CD4-positive, alpha-beta T cell (primary cell): ENCODE measurements at regions not wholly inside any gene's neighbourhood (a gene's known extent, or its start where the extent isn't known, plus 50 kb on each side); places are given as distances from the start of the nearest gene placed in this dataset.

Experiments used
- ATAC-seq: fragments of 200-7000 bp; cut with Tn5 transposase; one replicate; pipeline ENCODE4 v1.10.0; 2022; ENCODE audit warnings: mild to moderate bottlenecking; ENCODE audit not compliant: poor library complexity
- CTCF ChIA-PET: fragments of 350-600 bp; sonication (Branson Sonifier 250); formaldehyde crosslinking; loops from one replicate; lab custom pipeline; 2021; ENCODE audit warnings: antibody characterized with exemption, inconsistent platforms; lab: Charles Lee
- POLR2A ChIA-PET: fragments of 350-600 bp; sonication (Branson Sonifier 250); formaldehyde crosslinking; loops from one replicate; lab custom pipeline; 2021; ENCODE audit warnings: antibody characterized with exemption, inconsistent platforms; lab: Charles Lee
- DNase-seq, 14 experiments: peaks; one replicate each; pipeline ENCODE4 v3.0.0-alpha.2; 2013 to 2020; ENCODE audit warnings: mixed read lengths in 2 of 14
- H3K27ac ChIP-seq, 2 donors: one replicate each; pipeline versions ENCODE4 v1.5.1 to v1.7.0; 2013; ENCODE audit warnings: low read length in 2 of 2, low read depth in 1 of 2, mild to moderate bottlenecking in 1 of 2
- H3K27me3 ChIP-seq, 2 experiments: 1 replicate in 1 of 2; 2 replicates in 1 of 2; pipeline versions ENCODE4 v1.6.1 to v1.7.0; 2013; ENCODE audit warnings: low read length in 2 of 2, control low read depth in 1 of 2, mild to moderate bottlenecking in 1 of 2, moderate library complexity in 1 of 2; ENCODE audit not compliant: insufficient read depth in 2 of 2, control insufficient read depth in 1 of 2
- H3K36me3 ChIP-seq: one replicate; pipeline ENCODE4 v1.6.1; 2013; ENCODE audit warnings: low read length, control low read depth; ENCODE audit not compliant: insufficient read depth
- H3K4me1 ChIP-seq: one replicate; pipeline ENCODE4 v1.6.1; 2013; ENCODE audit warnings: low read length, control low read depth; ENCODE audit not compliant: insufficient read depth
- H3K4me3 ChIP-seq: one replicate; pipeline ENCODE4 v1.5.1; 2013; ENCODE audit warnings: mild to moderate bottlenecking, low read length, moderate library complexity
- H3K9me3 ChIP-seq, 2 experiments: 1 replicate in 1 of 2; 2 replicates in 1 of 2; pipeline versions ENCODE4 v1.6.1 to v1.7.0; 2013; ENCODE audit warnings: low read length in 2 of 2, mild to moderate bottlenecking in 2 of 2, control low read depth in 1 of 2, moderate library complexity in 1 of 2; ENCODE audit not compliant: control insufficient read depth in 1 of 2, insufficient read depth in 1 of 2
- H3K27ac Mint-ChIP-seq: one replicate; pipeline ENCODE4 v1.8.0; 2020; ENCODE audit warnings: mixed read lengths
- H3K27me3 Mint-ChIP-seq: one replicate; pipeline ENCODE4 v1.8.0; 2021; ENCODE audit warnings: mixed read lengths
- H3K36me3 Mint-ChIP-seq: one replicate; pipeline ENCODE4 v1.8.0; 2021; ENCODE audit warnings: low read depth, mixed read lengths
- H3K4me1 Mint-ChIP-seq: one replicate; pipeline ENCODE4 v1.8.0; 2021; ENCODE audit warnings: low read depth, mixed read lengths
- H3K4me3 Mint-ChIP-seq: one replicate; pipeline ENCODE4 v1.8.0; 2020; ENCODE audit warnings: mild to moderate bottlenecking, mixed read lengths
- H3K9me3 Mint-ChIP-seq: one replicate; pipeline ENCODE4 v1.8.0; 2020; ENCODE audit warnings: mixed read lengths
- intact Hi-C, 2 experiments: fragments of 100-400 bp; cut with DNase I in 1 of 2; cut with micrococcal nuclease in 1 of 2; formaldehyde crosslinking; loops; one replicate each; pipeline versions ENCODE4 v1.15.1 to v1.9.0; 2023 to 2025; cut with DNase I, micrococcal nuclease
- TF ChIP-seq, protein P1 (sequence below): fragments of 200-600 bp; IDR thresholded peaks from one replicate; pipeline ENCODE4 v1.8.0; 2022; ENCODE audit warnings: antibody characterized with exemption, mild to moderate bottlenecking

DNA sequence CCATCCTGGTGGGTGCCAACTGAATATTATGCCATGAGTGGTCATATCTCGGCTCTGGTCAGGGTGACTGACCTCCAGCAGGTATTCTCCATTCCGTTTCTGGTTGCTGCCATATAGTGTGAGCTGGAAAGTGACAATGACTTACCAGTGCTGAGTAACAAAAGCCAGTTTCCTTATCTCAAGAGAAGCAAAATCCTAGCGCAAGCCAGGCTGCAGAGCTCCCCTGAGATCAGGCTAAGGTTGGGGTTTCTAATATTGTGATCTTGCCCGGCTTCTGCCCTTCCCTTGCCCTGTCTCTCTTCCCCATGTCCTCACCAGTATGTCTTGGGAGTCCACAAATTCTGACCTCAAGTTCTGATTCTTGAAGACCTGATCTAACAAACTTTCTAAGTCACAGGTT lies 271.3 kb upstream of the SPTLC3 start:
- POLR2A ChIA-PET = no interaction called here

DNA sequence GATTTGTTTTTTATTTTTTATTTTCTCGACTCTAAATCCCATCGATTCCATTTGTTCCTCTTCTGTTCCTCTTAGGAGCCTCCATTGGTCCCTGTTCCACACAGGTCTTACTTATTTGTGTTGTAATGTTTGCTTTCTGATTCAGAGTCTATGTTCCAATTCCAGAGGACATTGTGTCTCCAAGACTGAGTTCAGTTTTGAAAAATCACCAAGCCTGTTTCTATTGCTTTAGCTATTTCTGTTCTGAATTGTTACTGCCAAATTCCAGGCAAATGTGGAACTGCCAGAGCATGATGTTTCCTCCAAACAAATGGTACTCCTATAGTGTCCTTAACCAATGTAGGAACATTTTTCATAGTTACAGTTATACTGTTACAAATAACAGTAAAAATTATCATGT lies 270.9 kb upstream of the SPTLC3 start:
- H3K9me3 ChIP-seq = no peaks in the 10 kb centered on the region
- Mint-ChIP-seq H3K27me3 (no peaks in the 10 kb centered on the region), H3K36me3 (no peaks in the 10 kb centered on the region), H3K4me1 (no peaks in the 10 kb centered on the region), H3K9me3 (peaks cover 16% of the 10 kb centered on the region), H3K4me3 (no peak overlapping the region), H3K27ac (no peak overlapping the region)
- ChIA-PET POLR2A (no interaction called here), CTCF (no interaction called here)
- ATAC-seq (no peak), DNase-seq (no peak)
- H3K4me1 ChIP-seq = no peaks in the 10 kb centered on the region
- intact Hi-C loops = no loop called here
- H3K27me3 ChIP-seq = no peaks in the 10 kb centered on the region
- no peaks in the 10 kb centered on the region for H3K36me3 ChIP-seq
- no peak overlapping the region for H3K27ac ChIP-seq
- TF ChIP-seq, protein P1, sequence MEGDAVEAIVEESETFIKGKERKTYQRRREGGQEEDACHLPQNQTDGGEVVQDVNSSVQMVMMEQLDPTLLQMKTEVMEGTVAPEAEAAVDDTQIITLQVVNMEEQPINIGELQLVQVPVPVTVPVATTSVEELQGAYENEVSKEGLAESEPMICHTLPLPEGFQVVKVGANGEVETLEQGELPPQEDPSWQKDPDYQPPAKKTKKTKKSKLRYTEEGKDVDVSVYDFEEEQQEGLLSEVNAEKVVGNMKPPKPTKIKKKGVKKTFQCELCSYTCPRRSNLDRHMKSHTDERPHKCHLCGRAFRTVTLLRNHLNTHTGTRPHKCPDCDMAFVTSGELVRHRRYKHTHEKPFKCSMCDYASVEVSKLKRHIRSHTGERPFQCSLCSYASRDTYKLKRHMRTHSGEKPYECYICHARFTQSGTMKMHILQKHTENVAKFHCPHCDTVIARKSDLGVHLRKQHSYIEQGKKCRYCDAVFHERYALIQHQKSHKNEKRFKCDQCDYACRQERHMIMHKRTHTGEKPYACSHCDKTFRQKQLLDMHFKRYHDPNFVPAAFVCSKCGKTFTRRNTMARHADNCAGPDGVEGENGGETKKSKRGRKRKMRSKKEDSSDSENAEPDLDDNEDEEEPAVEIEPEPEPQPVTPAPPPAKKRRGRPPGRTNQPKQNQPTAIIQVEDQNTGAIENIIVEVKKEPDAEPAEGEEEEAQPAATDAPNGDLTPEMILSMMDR = no peak
- H3K4me3 ChIP-seq = no peak overlapping the region

More for the DNA sequence above, 271.3 kb upstream of the SPTLC3 start:
- H3K36me3 ChIP-seq = no peaks in the 10 kb centered on the region
- Mint-ChIP-seq H3K4me3 (no peak overlapping the region), H3K27me3 (no peaks in the 10 kb centered on the region), H3K36me3 (no peaks in the 10 kb centered on the region), H3K9me3 (peaks cover 16% of the 10 kb centered on the region), H3K27ac (no peak overlapping the region), H3K4me1 (no peaks in the 10 kb centered on the region)
- H3K4me1 ChIP-seq = no peaks in the 10 kb centered on the region
- no peaks in the 10 kb centered on the region for H3K9me3 ChIP-seq
- CTCF ChIA-PET = no interaction called here
- H3K27me3 ChIP-seq = no peaks in the 10 kb centered on the region
- intact Hi-C loops = no loop called here
- DNase-seq = no peak
- ATAC-seq = no peak
- H3K27ac ChIP-seq = no peak overlapping the region
- TF ChIP-seq, protein P1 = no peak
- H3K4me3 ChIP-seq = no peak overlapping the region

DNA sequence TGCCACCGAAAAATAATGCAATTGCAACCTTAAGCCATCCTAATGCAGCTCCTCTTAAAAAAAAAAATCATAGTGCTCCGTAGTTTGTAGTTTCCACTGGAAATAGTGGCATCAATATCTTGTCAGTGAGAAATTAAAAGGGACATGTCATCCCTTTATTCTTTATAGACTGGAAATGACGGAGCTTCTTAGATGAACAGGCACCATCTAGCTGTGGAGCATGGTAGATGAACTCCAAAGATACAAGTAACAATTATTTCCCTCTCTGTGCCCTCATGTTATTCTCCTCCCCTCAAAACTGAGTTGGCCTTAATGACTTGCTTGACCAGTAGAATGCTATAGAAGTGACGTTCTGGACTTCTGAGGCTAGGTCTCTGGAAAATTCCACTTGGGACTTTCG lies 268.1 kb upstream of the SPTLC3 start:
- no peak overlapping the region for H3K4me3 ChIP-seq
- H3K27ac Mint-ChIP-seq = no peak overlapping the region
- H3K36me3 Mint-ChIP-seq = no peaks in the 10 kb centered on the region
- no peaks in the 10 kb centered on the region for H3K27me3 Mint-ChIP-seq
- H3K27me3 ChIP-seq = no peaks in the 10 kb centered on the region
- H3K9me3 ChIP-seq = no peaks in the 10 kb centered on the region
- CTCF ChIA-PET = no interaction called here
- POLR2A ChIA-PET = no interaction called here
- peaks cover 4% of the 10 kb centered on the region for H3K9me3 Mint-ChIP-seq
- H3K4me3 Mint-ChIP-seq = no peak overlapping the region
- intact Hi-C loops = no loop called here
- TF ChIP-seq, protein P1 = no peak
- H3K4me1 Mint-ChIP-seq = no peaks in the 10 kb centered on the region
- no peaks in the 10 kb centered on the region for H3K4me1 ChIP-seq
- DNase-seq = no peak
- ATAC-seq = no peak
- H3K27ac ChIP-seq = no peak overlapping the region
- H3K36me3 ChIP-seq = no peaks in the 10 kb centered on the region
